ENCODE measurements at regions not wholly inside any gene's neighbourhood (a gene's known extent, or its start where the extent isn't known, plus 50 kb on each side); places are given as distances from the start of the nearest gene placed in this dataset.

- DNase-seq (ENCODE audit: low read depth in 1 of 2, low spot score in 1 of 2) = no peak
- in situ Hi-C loops (cut with HindIII; ENCODE audit: low pct_unique_long_range_greater_than_20kb, low sequenced_read_pairs) = no loop called here
- TF ChIP-seq JUND (IDR thresholded peaks at IDR 0.05; ENCODE audit: low read depth) = no peak
Observed at GRCh38 chr9:16213781-16214515, 656.5 kb downstream of the BNC2 start.

GRCh38 chr9:16214677-16215352 is 655.7 kb downstream of the BNC2 start:
- in situ Hi-C loops (cut with HindIII; ENCODE audit: low pct_unique_long_range_greater_than_20kb, low sequenced_read_pairs) = no loop called here
- no peak for DNase-seq (ENCODE audit: low read depth in 1 of 2, low spot score in 1 of 2)

GRCh38 chr9:16215353-16215680 is 655.2 kb downstream of the BNC2 start:
- no peak for DNase-seq (ENCODE audit: low read depth in 1 of 2, low spot score in 1 of 2)
- TF ChIP-seq JUND (IDR thresholded peaks at IDR 0.05; ENCODE audit: low read depth) = no peak
- in situ Hi-C loops (cut with HindIII; ENCODE audit: low pct_unique_long_range_greater_than_20kb, low sequenced_read_pairs) = no loop called here

More at GRCh38 chr9:16214677-16215352, 655.7 kb downstream of the BNC2 start:
- TF ChIP-seq JUND (IDR thresholded peaks at IDR 0.05; ENCODE audit: low read depth) = no peak

- DNase-seq (ENCODE audit: low read depth in 1 of 2, low spot score in 1 of 2) = no peak
- in situ Hi-C loops (cut with HindIII; ENCODE audit: low pct_unique_long_range_greater_than_20kb, low sequenced_read_pairs) = no loop called here
- no peak for TF ChIP-seq JUND (IDR thresholded peaks at IDR 0.05; ENCODE audit: low read depth)
Observed at GRCh38 chr9:16217943-16218701, 652.3 kb downstream of the BNC2 start.

GRCh38 chr9:16221366-16221765 is 649.1 kb downstream of the BNC2 start:
- in situ Hi-C loops (cut with HindIII; ENCODE audit: low pct_unique_long_range_greater_than_20kb, low sequenced_read_pairs) = no loop called here
- no peak for TF ChIP-seq JUND (IDR thresholded peaks at IDR 0.05; ENCODE audit: low read depth)
- no peak for DNase-seq (ENCODE audit: low read depth in 1 of 2, low spot score in 1 of 2)

- DNase-seq (ENCODE audit: low read depth in 1 of 2, low spot score in 1 of 2) = no peak
- in situ Hi-C loops (cut with HindIII; ENCODE audit: low pct_unique_long_range_greater_than_20kb, low sequenced_read_pairs) = no loop called here
- TF ChIP-seq JUND (IDR thresholded peaks at IDR 0.05; ENCODE audit: low read depth) = no peak
Observed at GRCh38 chr9:16221822-16222547, 648.5 kb downstream of the BNC2 start.

GRCh38 chr9:16223074-16223871 is 647.2 kb downstream of the BNC2 start:
- no peak for DNase-seq (ENCODE audit: low read depth in 1 of 2, low spot score in 1 of 2)
- TF ChIP-seq JUND (IDR thresholded peaks at IDR 0.05; ENCODE audit: low read depth) = no peak
- in situ Hi-C loops (cut with HindIII; ENCODE audit: low pct_unique_long_range_greater_than_20kb, low sequenced_read_pairs) = no loop called here

- in situ Hi-C loops (cut with HindIII; ENCODE audit: low pct_unique_long_range_greater_than_20kb, low sequenced_read_pairs) = no loop called here
- no peak for DNase-seq (ENCODE audit: low read depth in 1 of 2, low spot score in 1 of 2)
- no peak for TF ChIP-seq JUND (IDR thresholded peaks at IDR 0.05; ENCODE audit: low read depth)
Observed at GRCh38 chr9:16230731-16231130, 639.7 kb downstream of the BNC2 start.

GRCh38 chr9:16236311-16236710 is 634.2 kb downstream of the BNC2 start:
- DNase-seq (ENCODE audit: low read depth in 1 of 2, low spot score in 1 of 2) = no peak
- no peak for TF ChIP-seq JUND (IDR thresholded peaks at IDR 0.05; ENCODE audit: low read depth)
- in situ Hi-C loops (cut with HindIII; ENCODE audit: low pct_unique_long_range_greater_than_20kb, low sequenced_read_pairs) = no loop called here

GRCh38 chr9:16236882-16237281 is 633.6 kb downstream of the BNC2 start:
- DNase-seq (ENCODE audit: low read depth in 1 of 2, low spot score in 1 of 2) = no peak
- no peak for TF ChIP-seq JUND (IDR thresholded peaks at IDR 0.05; ENCODE audit: low read depth)
- in situ Hi-C loops (cut with HindIII; ENCODE audit: low pct_unique_long_range_greater_than_20kb, low sequenced_read_pairs) = no loop called here

- no peak for TF ChIP-seq JUND (IDR thresholded peaks at IDR 0.05; ENCODE audit: low read depth)
- no peak for DNase-seq (ENCODE audit: low read depth in 1 of 2, low spot score in 1 of 2)
- in situ Hi-C loops (cut with HindIII; ENCODE audit: low pct_unique_long_range_greater_than_20kb, low sequenced_read_pairs) = no loop called here
Observed at GRCh38 chr9:16238623-16239138, 631.8 kb downstream of the BNC2 start.

- in situ Hi-C loops (cut with HindIII; ENCODE audit: low pct_unique_long_range_greater_than_20kb, low sequenced_read_pairs) = no loop called here
Observed at GRCh38 chr9:16241231-16241630, 629.2 kb downstream of the BNC2 start.

More at GRCh38 chr9:16241231-16241630, 629.2 kb downstream of the BNC2 start:
- DNase-seq (ENCODE audit: low read depth in 1 of 2, low spot score in 1 of 2) = no peak
- TF ChIP-seq JUND (IDR thresholded peaks at IDR 0.05; ENCODE audit: low read depth) = no peak
